PC-9 (cell line): ENCODE measurements at regions not wholly inside any gene's neighbourhood (a gene's known extent, or its start where the extent isn't known, plus 50 kb on each side); places are given as distances from the start of the nearest gene placed in this dataset.

ENCODE experiments used
- CTCF ChIP-seq: fragments of 200-600 bp; sonication (generic); conservative IDR thresholded peaks from 2 replicates; pipeline ENCODE4 v1.6.1; 2017; ENCODE audit warnings: mixed run types, antibody characterized with exemption, mild to moderate bottlenecking, moderate library complexity
- EZH2 ChIP-seq: fragments of 200-600 bp; sonication (generic); IDR thresholded peaks from 2 replicates; pipeline ENCODE4 v1.8.0; 2017; ENCODE audit warnings: antibody characterized with exemption, low read depth

GRCh38 chr5:98360548-98360947 lies 412.9 kb upstream of the RGMB start:
- no peak for TF ChIP-seq CTCF
- no peak for TF ChIP-seq EZH2
